ENCODE measurements at regions not wholly inside any gene's neighbourhood (a gene's known extent, or its start where the extent isn't known, plus 50 kb on each side); places are given as distances from the start of the nearest gene placed in this dataset.

DNA sequence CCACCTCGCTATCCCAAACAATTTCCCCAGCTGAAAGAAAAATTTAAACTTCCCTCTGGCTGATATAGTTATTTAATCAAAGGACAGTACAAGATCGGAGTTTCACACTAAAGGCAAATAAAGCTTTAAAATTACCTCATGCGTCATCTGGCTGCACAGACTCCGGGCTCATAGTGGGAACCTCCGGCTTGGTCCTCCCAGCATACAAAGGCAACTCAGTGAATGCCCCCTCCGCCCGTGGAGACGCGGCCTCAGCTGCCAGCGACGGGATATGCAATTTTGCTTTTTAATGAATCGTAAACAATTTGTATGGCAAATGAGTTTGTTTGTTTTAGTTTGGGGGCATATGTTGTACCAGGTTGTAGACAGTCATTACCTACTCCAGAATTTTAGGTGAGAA lies 214.6 kb upstream of the NFIA start:
- TF ChIP-seq YY1 (IDR thresholded peaks at IDR 0.05; ENCODE audit: insufficient read depth, insufficient read length) (no peak), SUZ12 (IDR thresholded peaks at IDR 0.05; ENCODE audit: extremely low read depth, insufficient read depth, insufficient read length) (no peak)
